ENCODE measurements at regions not wholly inside any gene's neighbourhood (a gene's known extent, or its start where the extent isn't known, plus 50 kb on each side); places are given as distances from the start of the nearest gene placed in this dataset.

- Histone ChIP-seq H3K4me1 (ENCODE audit: control insufficient read depth in 1 of 2, insufficient read depth in 2 of 2, low read length in 2 of 2) (no peaks in the 10 kb centered on the region), H3K9me3 (ENCODE audit: control insufficient read depth in 1 of 2, low read length in 2 of 2) (no peaks in the 10 kb centered on the region), H3K27me3 (ENCODE audit: control insufficient read depth in 1 of 2, insufficient read depth in 2 of 2, low read length in 2 of 2) (no peaks in the 10 kb centered on the region), H3K4me3 (ENCODE audit: low read depth in 1 of 2, low read length in 2 of 2) (no peak overlapping the region), H3K9ac (ENCODE audit: low read depth in 1 of 2, low read length in 2 of 2) (no peak overlapping the region), H3K36me3 (ENCODE audit: control insufficient read depth in 1 of 2, insufficient read depth in 2 of 2, low read length in 2 of 2) (no peaks in the 10 kb centered on the region), H3K27ac (ENCODE audit: low read depth, low read length) (no peak overlapping the region)
Measured at GRCh38 chr11:91817996-91818395, 406.6 kb upstream of the FAT3 start.

GRCh38 chr11:91813263-91813662 is 411.4 kb upstream of the FAT3 start:
- Histone ChIP-seq H3K9ac (ENCODE audit: low read depth in 1 of 2, low read length in 2 of 2) (no peak overlapping the region), H3K36me3 (ENCODE audit: control insufficient read depth in 1 of 2, insufficient read depth in 2 of 2, low read length in 2 of 2) (no peaks in the 10 kb centered on the region), H3K4me1 (ENCODE audit: control insufficient read depth in 1 of 2, insufficient read depth in 2 of 2, low read length in 2 of 2) (no peaks in the 10 kb centered on the region), H3K27me3 (ENCODE audit: control insufficient read depth in 1 of 2, insufficient read depth in 2 of 2, low read length in 2 of 2) (no peaks in the 10 kb centered on the region), H3K9me3 (ENCODE audit: control insufficient read depth in 1 of 2, low read length in 2 of 2) (no peaks in the 10 kb centered on the region), H3K4me3 (ENCODE audit: low read depth in 1 of 2, low read length in 2 of 2) (no peak overlapping the region), H3K27ac (ENCODE audit: low read depth, low read length) (no peak overlapping the region)

DNA sequence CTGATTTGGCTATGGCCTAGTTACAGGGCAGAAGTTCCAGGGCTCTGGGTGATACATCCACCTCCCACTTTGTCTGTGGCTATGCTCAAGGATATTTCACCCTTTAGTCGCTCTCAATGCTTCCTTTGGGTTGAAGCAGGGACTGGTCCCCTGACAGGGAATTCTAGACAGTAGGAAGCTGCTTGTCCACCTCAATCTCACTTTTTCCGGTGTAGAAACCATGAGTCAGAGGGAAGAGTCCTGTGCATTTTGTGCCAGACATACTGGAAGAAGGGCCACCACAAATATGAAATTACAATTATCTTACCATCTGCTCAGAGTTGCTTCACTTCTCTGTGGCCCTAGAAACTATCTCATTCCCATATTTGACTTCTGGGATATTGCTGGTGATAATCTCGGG is 413.7 kb upstream of the FAT3 start:
- Histone ChIP-seq H3K27me3 (ENCODE audit: control insufficient read depth in 1 of 2, insufficient read depth in 2 of 2, low read length in 2 of 2) (no peaks in the 10 kb centered on the region), H3K4me3 (ENCODE audit: low read depth in 1 of 2, low read length in 2 of 2) (no peak overlapping the region), H3K9me3 (ENCODE audit: control insufficient read depth in 1 of 2, low read length in 2 of 2) (no peaks in the 10 kb centered on the region), H3K4me1 (ENCODE audit: control insufficient read depth in 1 of 2, insufficient read depth in 2 of 2, low read length in 2 of 2) (no peaks in the 10 kb centered on the region), H3K27ac (ENCODE audit: low read depth, low read length) (no peak overlapping the region), H3K9ac (ENCODE audit: low read depth in 1 of 2, low read length in 2 of 2) (no peak overlapping the region), H3K36me3 (ENCODE audit: control insufficient read depth in 1 of 2, insufficient read depth in 2 of 2, low read length in 2 of 2) (no peaks in the 10 kb centered on the region)

GRCh38 chr11:91805293-91805692 is 419.3 kb upstream of the FAT3 start:
- no peaks in the 10 kb centered on the region for H3K27me3 ChIP-seq (ENCODE audit: control insufficient read depth in 1 of 2, insufficient read depth in 2 of 2, low read length in 2 of 2)

DNA sequence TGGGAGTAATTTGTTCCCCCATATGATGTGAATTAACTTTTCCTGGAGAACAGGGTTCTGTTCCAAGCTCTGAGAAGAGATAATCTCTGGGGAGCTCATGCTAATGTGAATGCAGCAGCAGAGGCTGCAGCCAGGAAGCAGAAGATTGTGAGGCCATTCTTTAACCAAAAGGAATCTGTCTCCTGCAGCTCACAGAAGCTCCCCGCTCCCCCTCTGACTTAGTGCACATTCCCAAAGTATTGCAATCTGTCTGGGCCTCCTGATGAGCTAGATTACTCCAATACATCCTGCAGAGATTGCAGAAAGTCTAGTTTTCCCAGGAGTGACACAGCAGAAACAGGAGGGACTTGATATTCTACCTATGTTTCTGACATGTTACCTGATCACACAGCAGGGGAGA is 420.6 kb upstream of the FAT3 start:
- H3K27me3 ChIP-seq (ENCODE audit: control insufficient read depth in 1 of 2, insufficient read depth in 2 of 2, low read length in 2 of 2), result no peaks in the 10 kb centered on the region
- no peaks in the 10 kb centered on the region for H3K36me3 ChIP-seq (ENCODE audit: control insufficient read depth in 1 of 2, insufficient read depth in 2 of 2, low read length in 2 of 2)
- no peak overlapping the region for H3K4me3 ChIP-seq (ENCODE audit: low read depth in 1 of 2, low read length in 2 of 2)
- H3K9me3 ChIP-seq (ENCODE audit: control insufficient read depth in 1 of 2, low read length in 2 of 2), result no peaks in the 10 kb centered on the region
- H3K27ac ChIP-seq (ENCODE audit: low read depth, low read length), result no peak overlapping the region
- no peak overlapping the region for H3K9ac ChIP-seq (ENCODE audit: low read depth in 1 of 2, low read length in 2 of 2)
- H3K4me1 ChIP-seq (ENCODE audit: control insufficient read depth in 1 of 2, insufficient read depth in 2 of 2, low read length in 2 of 2), result peaks cover 12 to 13% of the 10 kb centered on the region in 2 donors

More at GRCh38 chr11:91805293-91805692, 419.3 kb upstream of the FAT3 start:
- H3K36me3 ChIP-seq (ENCODE audit: control insufficient read depth in 1 of 2, insufficient read depth in 2 of 2, low read length in 2 of 2), result no peaks in the 10 kb centered on the region
- H3K9me3 ChIP-seq (ENCODE audit: control insufficient read depth in 1 of 2, low read length in 2 of 2), result no peaks in the 10 kb centered on the region
- no peak overlapping the region for H3K9ac ChIP-seq (ENCODE audit: low read depth in 1 of 2, low read length in 2 of 2)
- no peak overlapping the region for H3K4me3 ChIP-seq (ENCODE audit: low read depth in 1 of 2, low read length in 2 of 2)
- peaks cover 12 to 13% of the 10 kb centered on the region in 2 donors for H3K4me1 ChIP-seq (ENCODE audit: control insufficient read depth in 1 of 2, insufficient read depth in 2 of 2, low read length in 2 of 2)
- H3K27ac ChIP-seq (ENCODE audit: low read depth, low read length), result no peak overlapping the region

- Histone ChIP-seq H3K27ac (ENCODE audit: low read depth, low read length) (no peak overlapping the region), H3K36me3 (ENCODE audit: control insufficient read depth in 1 of 2, insufficient read depth in 2 of 2, low read length in 2 of 2) (no peaks in the 10 kb centered on the region), H3K4me1 (ENCODE audit: control insufficient read depth in 1 of 2, insufficient read depth in 2 of 2, low read length in 2 of 2) (peaks cover 12 to 13% of the 10 kb centered on the region in 2 donors), H3K9me3 (ENCODE audit: control insufficient read depth in 1 of 2, low read length in 2 of 2) (no peaks in the 10 kb centered on the region), H3K27me3 (ENCODE audit: control insufficient read depth in 1 of 2, insufficient read depth in 2 of 2, low read length in 2 of 2) (no peaks in the 10 kb centered on the region), H3K4me3 (ENCODE audit: low read depth in 1 of 2, low read length in 2 of 2) (no peak overlapping the region), H3K9ac (ENCODE audit: low read depth in 1 of 2, low read length in 2 of 2) (no peak overlapping the region)
Measured at GRCh38 chr11:91802475-91802874, 422.1 kb upstream of the FAT3 start.

DNA sequence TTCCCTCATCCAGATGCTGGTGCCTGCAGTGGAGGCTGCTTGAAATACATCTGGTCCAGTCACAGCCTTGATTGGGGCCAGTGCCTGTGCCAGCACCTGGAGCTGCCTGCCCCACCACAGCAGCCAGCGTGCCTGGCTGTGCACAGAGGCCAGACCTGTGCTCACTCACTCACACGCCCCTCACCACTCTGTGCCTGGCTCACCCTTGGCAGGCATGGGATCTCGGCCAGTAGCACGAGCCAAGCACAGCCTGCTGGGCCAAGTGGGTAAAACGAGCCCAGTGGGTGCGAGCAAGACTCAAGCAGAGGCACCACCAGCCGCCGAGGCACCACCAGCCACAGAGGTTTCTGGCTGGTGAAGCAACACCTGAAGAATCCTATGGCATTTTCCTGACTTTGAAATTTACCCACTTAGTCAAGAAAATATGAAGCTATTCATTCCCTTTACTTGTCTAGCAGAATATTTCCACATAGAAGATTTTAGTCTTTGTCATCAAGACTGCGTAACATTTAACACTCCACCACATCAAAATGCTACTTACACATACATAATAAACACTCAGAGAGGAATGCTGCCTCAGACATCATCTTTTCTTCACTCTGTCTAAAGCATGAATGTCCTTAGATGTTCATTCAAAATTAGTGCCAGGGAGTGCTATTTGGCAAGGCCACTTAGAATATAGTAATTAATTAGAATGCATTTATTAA is 424.3 kb upstream of the FAT3 start:
- no peak overlapping the region for H3K27ac ChIP-seq (ENCODE audit: low read depth, low read length)
- no peaks in the 10 kb centered on the region for H3K27me3 ChIP-seq (ENCODE audit: control insufficient read depth in 1 of 2, insufficient read depth in 2 of 2, low read length in 2 of 2)
- no peak overlapping the region for H3K9ac ChIP-seq (ENCODE audit: low read depth in 1 of 2, low read length in 2 of 2)
- no peaks in the 10 kb centered on the region for H3K36me3 ChIP-seq (ENCODE audit: control insufficient read depth in 1 of 2, insufficient read depth in 2 of 2, low read length in 2 of 2)
- H3K4me1 ChIP-seq (ENCODE audit: control insufficient read depth in 1 of 2, insufficient read depth in 2 of 2, low read length in 2 of 2), result peaks cover 18 to 24% of the 10 kb centered on the region in 2 donors
- no peaks in the 10 kb centered on the region for H3K9me3 ChIP-seq (ENCODE audit: control insufficient read depth in 1 of 2, low read length in 2 of 2)
- no peak overlapping the region for H3K4me3 ChIP-seq (ENCODE audit: low read depth in 1 of 2, low read length in 2 of 2)

GRCh38 chr11:91798240-91798639 is 426.4 kb upstream of the FAT3 start:
- Histone ChIP-seq H3K27ac (ENCODE audit: low read depth, low read length) (no peak overlapping the region), H3K36me3 (ENCODE audit: control insufficient read depth in 1 of 2, insufficient read depth in 2 of 2, low read length in 2 of 2) (no peaks in the 10 kb centered on the region)

GRCh38 chr11:91796999-91797398 is 427.6 kb upstream of the FAT3 start:
- Histone ChIP-seq H3K4me1 (ENCODE audit: control insufficient read depth in 1 of 2, insufficient read depth in 2 of 2, low read length in 2 of 2) (peaks cover 15 to 23% of the 10 kb centered on the region in 2 donors), H3K27ac (ENCODE audit: low read depth, low read length) (no peak overlapping the region), H3K36me3 (ENCODE audit: control insufficient read depth in 1 of 2, insufficient read depth in 2 of 2, low read length in 2 of 2) (no peaks in the 10 kb centered on the region), H3K9ac (ENCODE audit: low read depth in 1 of 2, low read length in 2 of 2) (no peak overlapping the region), H3K9me3 (ENCODE audit: control insufficient read depth in 1 of 2, low read length in 2 of 2) (no peaks in the 10 kb centered on the region), H3K27me3 (ENCODE audit: control insufficient read depth in 1 of 2, insufficient read depth in 2 of 2, low read length in 2 of 2) (no peaks in the 10 kb centered on the region), H3K4me3 (ENCODE audit: low read depth in 1 of 2, low read length in 2 of 2) (no peak overlapping the region)

More at GRCh38 chr11:91798240-91798639, 426.4 kb upstream of the FAT3 start:
- Histone ChIP-seq H3K4me3 (ENCODE audit: low read depth in 1 of 2, low read length in 2 of 2) (no peak overlapping the region), H3K4me1 (ENCODE audit: control insufficient read depth in 1 of 2, insufficient read depth in 2 of 2, low read length in 2 of 2) (peaks cover 20 to 30% of the 10 kb centered on the region in 2 donors), H3K9me3 (ENCODE audit: control insufficient read depth in 1 of 2, low read length in 2 of 2) (no peaks in the 10 kb centered on the region), H3K27me3 (ENCODE audit: control insufficient read depth in 1 of 2, insufficient read depth in 2 of 2, low read length in 2 of 2) (no peaks in the 10 kb centered on the region), H3K9ac (ENCODE audit: low read depth in 1 of 2, low read length in 2 of 2) (no peak overlapping the region)

DNA sequence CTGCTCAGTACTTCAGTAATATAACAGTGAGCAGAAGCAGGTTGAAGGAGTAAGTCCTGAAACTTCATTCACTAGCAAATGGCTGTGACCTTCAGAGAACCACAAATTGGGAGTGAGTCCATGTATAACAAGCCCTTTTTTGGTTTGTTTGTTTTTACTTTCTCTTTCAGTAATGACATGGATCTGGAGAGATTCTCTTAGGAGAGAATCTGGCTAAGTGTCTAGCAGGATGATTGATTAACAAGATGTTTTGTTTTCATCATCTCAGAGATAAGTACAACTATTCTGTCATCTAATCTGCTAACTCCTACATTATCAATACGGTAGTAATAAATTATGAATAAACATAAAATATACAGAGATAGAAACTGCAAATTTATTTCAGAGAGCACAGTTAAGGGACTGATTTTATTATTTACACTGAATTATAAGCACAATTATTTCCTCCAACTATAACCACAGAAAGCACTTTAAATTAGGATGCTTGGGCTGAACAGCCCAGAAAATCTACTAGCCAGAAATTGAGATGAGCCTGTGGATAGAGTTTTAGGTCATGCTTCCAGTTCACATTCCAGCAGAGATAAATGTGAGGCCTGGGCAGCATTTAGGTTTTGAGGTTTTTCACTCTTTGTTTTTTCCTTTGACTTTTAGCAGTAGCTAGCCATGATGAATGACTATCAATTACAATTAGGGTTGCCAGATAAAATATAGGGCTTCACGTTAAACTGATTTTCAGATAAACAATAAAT is 429.3 kb upstream of the FAT3 start:
- Histone ChIP-seq H3K4me3 (ENCODE audit: low read depth in 1 of 2, low read length in 2 of 2) (no peak overlapping the region), H3K9me3 (ENCODE audit: control insufficient read depth in 1 of 2, low read length in 2 of 2) (no peaks in the 10 kb centered on the region), H3K4me1 (ENCODE audit: control insufficient read depth in 1 of 2, insufficient read depth in 2 of 2, low read length in 2 of 2) (peaks cover 15 to 23% of the 10 kb centered on the region in 2 donors), H3K9ac (ENCODE audit: low read depth in 1 of 2, low read length in 2 of 2) (no peak overlapping the region), H3K27me3 (ENCODE audit: control insufficient read depth in 1 of 2, insufficient read depth in 2 of 2, low read length in 2 of 2) (no peaks in the 10 kb centered on the region), H3K36me3 (ENCODE audit: control insufficient read depth in 1 of 2, insufficient read depth in 2 of 2, low read length in 2 of 2) (no peaks in the 10 kb centered on the region), H3K27ac (ENCODE audit: low read depth, low read length) (no peak overlapping the region)

Data from duodenal mucosa (tissue), 2 donors.